ENCODE measurements at regions not wholly inside any gene's neighbourhood (a gene's known extent, or its start where the extent isn't known, plus 50 kb on each side); places are given as distances from the start of the nearest gene placed in this dataset.

- TF ChIP-seq POLR2AphosphoS5 (IDR thresholded peaks at IDR 0.05) (no peak), EP300 (IDR thresholded peaks at IDR 0.05) (no peak), POLR2A (IDR thresholded peaks at IDR 0.05) (no peak), CTCF (IDR thresholded peaks at IDR 0.05) (no peak)
- no peaks in the 10 kb centered on the region for H3K4me1 ChIP-seq
- H3K36me3 ChIP-seq = no peaks in the 10 kb centered on the region
- no peaks in the 10 kb centered on the region for H3K27me3 ChIP-seq
- no peaks in the 10 kb centered on the region for H3K9me3 ChIP-seq
- H3K4me3 ChIP-seq = no peak overlapping the region
- ATAC-seq = no peak
- no peak overlapping the region for H3K27ac ChIP-seq
Measured at GRCh38 chr6:84403545-84403944, 176.1 kb upstream of the CEP162 start.

GRCh38 chr6:84399003-84399402, 171.6 kb upstream of the CEP162 start:
- TF ChIP-seq POLR2A (IDR thresholded peaks at IDR 0.05) (no peak), POLR2AphosphoS5 (IDR thresholded peaks at IDR 0.05) (no peak), EP300 (IDR thresholded peaks at IDR 0.05) (no peak), CTCF (IDR thresholded peaks at IDR 0.05) (no peak)
- WGBS, 2 donors (ENCODE audit: low coverage in 1 of 2) = 65 to 81% methylated on average over 2 of the region's 2 CpGs
- Histone ChIP-seq H3K27ac (no peak overlapping the region), H3K36me3 (no peaks in the 10 kb centered on the region), H3K27me3 (no peaks in the 10 kb centered on the region), H3K9me3 (no peaks in the 10 kb centered on the region), H3K4me1 (no peaks in the 10 kb centered on the region), H3K4me3 (no peak overlapping the region)
- ATAC-seq = no peak

- WGBS, 2 donors (ENCODE audit: low coverage in 1 of 2) = 38% methylated on average over 3 of the region's 3 CpGs; no CpG with 5 or more reads in 1 of the 2 donors
Measured at GRCh38 chr6:84392261-84392660, 164.8 kb upstream of the CEP162 start.

GRCh38 chr6:84390851-84391250, 163.4 kb upstream of the CEP162 start:
- Histone ChIP-seq H3K27me3 (no peaks in the 10 kb centered on the region), H3K36me3 (no peaks in the 10 kb centered on the region), H3K9me3 (peaks cover 0 to 24% (median 0%) of the 10 kb centered on the region in 3 donors), H3K27ac (no peak overlapping the region), H3K4me3 (no peak overlapping the region), H3K4me1 (no peaks in the 10 kb centered on the region)
- no peak for ATAC-seq
- TF ChIP-seq CTCF (IDR thresholded peaks at IDR 0.05) (no peak), POLR2A (IDR thresholded peaks at IDR 0.05) (no peak), POLR2AphosphoS5 (IDR thresholded peaks at IDR 0.05) (no peak), EP300 (IDR thresholded peaks at IDR 0.05) (no peak)
- 52% methylated on average over 2 of the region's 2 CpGs; no CpG with 5 or more reads in 1 of the 2 donors for WGBS, 2 donors (ENCODE audit: low coverage in 1 of 2)

More at GRCh38 chr6:84392261-84392660, 164.8 kb upstream of the CEP162 start:
- no peak for ATAC-seq
- H3K27me3 ChIP-seq = no peaks in the 10 kb centered on the region
- H3K36me3 ChIP-seq = no peaks in the 10 kb centered on the region
- H3K4me3 ChIP-seq = no peak overlapping the region
- TF ChIP-seq EP300 (IDR thresholded peaks at IDR 0.05) (no peak), POLR2AphosphoS5 (IDR thresholded peaks at IDR 0.05) (no peak), CTCF (IDR thresholded peaks at IDR 0.05) (no peak), POLR2A (IDR thresholded peaks at IDR 0.05) (no peak)
- no peak overlapping the region for H3K27ac ChIP-seq
- H3K4me1 ChIP-seq = no peaks in the 10 kb centered on the region
- H3K9me3 ChIP-seq = peaks cover 0 to 12% (median 0%) of the 10 kb centered on the region in 3 donors

GRCh38 chr6:84390334-84390733, 162.9 kb upstream of the CEP162 start:
- no peak for TF ChIP-seq POLR2AphosphoS5 (IDR thresholded peaks at IDR 0.05)
- no peak for TF ChIP-seq CTCF (IDR thresholded peaks at IDR 0.05)
- TF ChIP-seq POLR2A (IDR thresholded peaks at IDR 0.05) = no peak
- no peak for TF ChIP-seq EP300 (IDR thresholded peaks at IDR 0.05)
- no peaks in the 10 kb centered on the region for H3K36me3 ChIP-seq
- no peak overlapping the region for H3K4me3 ChIP-seq
- H3K4me1 ChIP-seq = no peaks in the 10 kb centered on the region
- no peak for ATAC-seq
- WGBS, 2 donors (ENCODE audit: low coverage in 1 of 2) = 62 to 78% methylated on average over 2 of the region's 2 CpGs
- H3K27ac ChIP-seq = no peak overlapping the region
- peaks cover 0 to 24% (median 0%) of the 10 kb centered on the region in 3 donors for H3K9me3 ChIP-seq
- no peaks in the 10 kb centered on the region for H3K27me3 ChIP-seq

Data from gastroesophageal sphincter (tissue), 4 donors.